Activated effector memory CD4-positive, alpha-beta T cell treated with anti-CD3 and anti-CD28 coated beads, Interleukin-2, amount 50 U/mL, for 16 hours (primary cell): ENCODE measurements at regions not wholly inside any gene's neighbourhood (a gene's known extent, or its start where the extent isn't known, plus 50 kb on each side); places are given as distances from the start of the nearest gene placed in this dataset.

Experiments used
- DNase-seq: peaks from one replicate; pipeline ENCODE4 v3.0.0-alpha.2; 2020

DNA sequence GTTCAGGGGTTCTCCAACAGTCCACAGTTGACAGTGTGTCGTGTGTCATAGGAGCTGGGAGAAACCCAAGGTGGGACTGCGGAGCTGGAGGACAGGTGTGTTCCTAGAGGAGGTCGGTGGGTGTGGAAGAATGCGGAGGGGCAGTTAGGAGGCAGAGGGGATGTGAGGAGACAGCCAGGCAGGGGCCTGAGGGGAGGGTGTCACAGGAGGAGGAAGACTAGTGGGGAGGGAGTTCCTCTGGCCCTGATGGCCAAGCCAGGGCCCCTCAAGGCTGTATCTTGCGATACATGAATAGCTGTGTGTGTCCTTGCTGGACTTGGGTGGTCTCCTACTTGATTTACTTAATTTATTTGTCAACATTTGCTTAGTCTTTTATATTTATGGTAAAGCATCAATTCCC, 519.6 kb upstream of the HS6ST1 start:
- no peak for DNase-seq

DNA sequence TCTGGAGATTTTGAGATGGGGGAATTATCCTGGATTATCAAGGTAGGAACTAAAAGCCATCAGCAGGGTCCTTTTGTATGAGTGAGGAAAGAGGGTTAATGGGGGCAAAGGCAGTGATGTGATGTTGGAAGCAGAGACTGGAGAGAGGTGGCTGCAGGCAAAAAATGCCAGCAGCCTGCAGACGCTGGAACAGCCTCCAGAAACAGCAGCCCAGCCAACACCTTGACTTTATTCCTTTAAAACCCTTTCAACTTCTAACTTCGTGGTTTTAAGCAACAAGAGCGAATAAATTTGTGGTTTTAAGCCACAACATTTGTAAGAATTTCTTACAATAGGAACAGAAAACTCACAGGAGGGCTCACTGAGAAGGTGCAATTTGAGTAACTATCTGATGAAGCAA, 523.1 kb upstream of the HS6ST1 start:
- DNase-seq, result no peak

DNA sequence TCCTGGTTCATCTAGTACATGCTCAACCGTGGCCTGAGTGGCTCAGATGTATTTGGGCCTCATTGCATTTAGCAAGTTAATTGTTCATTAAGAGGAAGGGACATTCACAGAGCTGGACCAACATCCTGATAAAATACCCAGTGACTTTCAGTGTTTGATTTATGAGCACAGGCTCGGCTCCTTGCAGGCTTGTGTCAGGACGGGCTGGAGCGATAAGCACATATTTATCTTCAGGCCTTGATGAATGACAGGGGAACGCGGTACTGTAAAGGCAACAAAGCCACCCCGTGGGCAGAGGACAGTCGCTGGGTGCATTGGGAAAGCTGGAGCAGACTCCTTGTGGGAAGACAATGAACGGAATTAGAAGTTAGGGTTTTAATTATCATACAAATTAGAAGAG, 548.6 kb upstream of the HS6ST1 start:
- DNase-seq, result no peak

DNA sequence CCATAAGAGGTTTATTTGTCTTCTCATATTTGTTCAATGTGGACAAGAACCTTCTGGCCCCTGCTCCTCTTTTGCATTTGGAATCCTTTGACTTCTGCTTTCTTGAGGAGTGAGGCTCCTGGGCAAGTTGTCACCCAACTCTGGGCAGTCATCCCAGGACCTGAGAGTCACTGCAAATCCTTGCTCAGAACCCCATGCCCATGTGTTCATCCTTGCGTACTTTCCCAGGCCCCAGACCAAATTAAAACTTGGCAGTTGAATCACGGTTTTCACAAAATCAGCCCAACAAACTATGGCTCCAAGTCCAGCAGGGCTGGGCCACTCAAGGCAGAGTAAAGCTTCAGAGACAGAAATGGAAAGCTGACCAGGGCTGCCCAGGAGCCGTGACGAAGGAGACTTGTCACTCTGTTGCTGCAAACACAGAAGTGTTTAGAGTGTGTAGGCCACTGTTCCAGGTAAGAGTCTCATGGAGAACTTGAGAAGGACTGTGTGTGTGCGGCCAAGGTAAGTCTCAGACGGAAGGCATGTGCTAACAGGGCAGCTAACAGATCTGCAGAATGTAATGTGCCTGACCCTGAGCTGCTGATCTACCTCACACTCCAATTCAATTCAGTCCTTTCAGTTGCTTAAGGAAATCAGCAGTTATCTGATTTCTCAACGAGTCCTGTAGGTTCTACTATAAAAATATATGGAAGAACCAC, 549.4 kb upstream of the HS6ST1 start:
- DNase-seq, result no peak

DNA sequence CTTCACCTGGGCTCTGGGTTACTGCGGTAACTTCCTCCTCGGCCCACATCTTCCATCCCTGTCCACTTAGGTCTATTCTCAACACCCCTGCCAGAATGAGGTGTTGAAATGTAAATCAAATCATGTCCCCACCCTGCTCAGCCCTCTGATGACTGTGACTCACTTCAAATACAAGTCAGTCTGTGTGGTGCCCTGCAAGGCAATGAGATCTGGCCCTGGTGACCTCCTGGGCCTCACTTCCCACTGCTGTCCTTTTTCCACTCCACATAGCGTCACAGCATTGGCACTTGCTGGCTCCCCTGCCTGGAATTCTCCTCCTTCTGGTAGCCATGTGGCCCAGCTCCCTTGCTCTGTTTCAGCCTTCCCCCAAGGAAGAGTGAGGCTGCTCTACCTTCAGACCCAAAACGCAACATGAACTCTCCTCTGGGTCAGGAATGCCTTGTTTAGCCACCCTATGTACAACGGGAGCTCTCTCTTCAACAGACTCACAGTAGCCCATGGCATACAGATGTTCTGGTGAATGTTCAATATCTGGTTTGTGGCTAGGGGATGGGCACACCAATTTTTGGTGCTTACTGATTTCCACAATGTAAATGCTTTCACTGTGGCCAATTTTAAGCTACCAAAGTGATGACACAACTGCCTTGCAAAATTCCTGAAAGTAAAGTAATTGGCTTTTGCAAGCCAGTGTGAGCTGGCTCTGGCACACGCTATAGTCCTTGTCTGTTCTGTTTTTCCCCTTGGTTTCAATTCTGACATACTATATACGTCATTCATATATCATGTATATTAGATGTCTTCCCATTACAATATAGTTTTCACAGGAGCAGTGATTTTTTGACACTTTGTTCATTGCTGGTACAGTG, 550.3 kb upstream of the HS6ST1 start:
- no peak for DNase-seq

DNA sequence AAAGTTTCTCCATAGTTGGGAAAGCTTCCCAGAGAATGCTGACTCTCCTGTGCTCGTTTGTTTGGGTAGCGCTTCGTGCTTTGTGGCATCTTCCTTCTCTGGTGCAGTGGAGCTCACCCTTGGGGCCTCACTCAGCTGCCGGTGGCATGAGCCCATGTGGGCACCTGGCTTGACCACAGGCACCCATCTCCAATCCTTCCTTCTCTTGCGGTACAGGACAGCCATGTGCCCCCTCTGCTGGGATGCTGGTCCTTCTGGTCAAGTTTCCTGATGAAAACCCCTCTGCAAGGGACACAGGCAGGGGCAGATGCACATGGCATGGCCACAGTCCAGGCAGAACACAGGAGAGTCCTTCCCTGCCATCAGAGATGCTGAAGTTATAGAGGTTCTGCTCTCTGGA, 555.9 kb upstream of the HS6ST1 start:
- DNase-seq, result no peak

DNA sequence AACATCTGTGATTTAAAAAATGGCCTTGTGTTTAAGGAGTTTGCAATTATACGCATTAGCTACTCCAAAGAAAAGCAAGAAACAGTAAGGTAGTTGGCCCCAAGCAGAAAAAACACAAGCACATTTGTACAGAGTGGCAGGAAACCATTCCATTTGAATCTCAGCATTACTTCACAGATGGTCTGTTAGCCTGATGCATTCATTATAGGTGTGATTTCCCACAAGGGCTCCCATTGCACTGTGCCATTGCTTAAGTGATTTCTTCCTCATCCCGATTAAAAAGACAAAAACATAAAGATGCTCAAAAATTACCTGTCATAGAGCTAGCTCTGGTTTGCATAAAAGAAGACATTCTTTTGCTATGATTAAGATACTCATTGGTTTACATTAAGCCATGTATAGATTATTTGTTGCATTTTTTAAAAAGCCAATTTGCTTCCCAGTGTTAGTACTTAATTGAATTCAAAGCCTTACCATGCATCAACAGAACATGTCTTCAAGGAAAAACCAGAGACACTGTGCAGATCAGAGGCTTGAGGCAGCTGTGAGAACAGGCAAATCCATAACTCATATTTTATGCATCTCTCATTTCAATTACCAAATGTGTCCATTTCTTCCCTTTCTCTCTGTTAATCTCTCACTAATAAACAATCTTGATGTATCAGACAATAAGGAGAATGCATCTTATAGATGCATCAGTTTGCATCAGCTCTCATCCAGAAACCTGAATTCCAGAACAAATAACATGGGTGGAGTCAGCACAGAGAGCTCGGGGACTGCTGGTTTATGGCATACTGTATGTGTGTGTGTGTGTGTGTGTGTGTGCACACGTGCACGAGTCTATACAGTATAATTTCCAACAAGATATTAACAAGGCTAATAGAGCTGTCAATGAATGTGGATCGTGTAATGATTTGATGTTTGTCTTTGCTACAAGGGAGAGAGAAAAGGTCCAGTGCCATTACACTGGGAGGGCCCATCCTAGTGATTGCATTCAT, 558.6 kb upstream of the HS6ST1 start:
- DNase-seq, result no peak

DNA sequence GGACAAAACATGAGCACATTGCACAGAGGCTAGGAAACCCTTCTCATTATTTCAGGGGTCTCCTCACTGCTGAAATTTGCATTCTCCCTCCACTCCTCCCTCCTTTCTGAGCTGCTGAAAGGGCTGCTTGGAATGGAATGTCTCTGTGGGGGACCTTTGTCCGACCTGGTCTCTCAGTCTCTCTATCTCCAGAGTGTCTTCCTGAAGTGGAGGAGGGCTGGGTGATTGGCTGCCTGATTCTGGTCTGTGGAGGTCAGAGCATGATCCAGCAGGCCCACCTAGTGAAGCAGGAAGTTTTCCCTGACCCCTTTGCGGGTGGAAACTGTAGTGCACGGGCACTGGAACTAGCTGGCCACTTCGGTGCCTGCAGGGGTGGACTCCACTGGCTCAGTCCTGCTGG, 560.5 kb upstream of the HS6ST1 start:
- DNase-seq, result no peak

DNA sequence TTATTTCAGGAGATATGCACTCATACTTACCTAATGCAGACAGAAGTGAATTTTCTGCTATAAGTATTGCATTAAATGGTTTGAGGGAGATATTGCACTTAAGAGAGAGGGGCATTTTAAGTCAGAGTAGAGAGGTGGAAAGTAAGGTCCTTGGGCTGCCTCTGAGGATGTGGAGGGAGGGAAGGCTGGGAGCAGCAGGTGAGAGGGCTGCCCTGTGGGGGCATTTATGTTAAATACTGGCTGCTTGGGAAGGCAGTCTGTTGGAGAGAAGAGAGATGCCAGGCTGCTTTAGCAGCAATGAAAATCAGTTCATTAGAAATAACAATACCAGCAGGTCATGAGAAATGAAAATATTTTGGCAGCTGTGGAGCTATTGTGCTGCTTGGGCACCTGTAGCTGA, 576.2 kb upstream of the HS6ST1 start:
- DNase-seq, result no peak

DNA sequence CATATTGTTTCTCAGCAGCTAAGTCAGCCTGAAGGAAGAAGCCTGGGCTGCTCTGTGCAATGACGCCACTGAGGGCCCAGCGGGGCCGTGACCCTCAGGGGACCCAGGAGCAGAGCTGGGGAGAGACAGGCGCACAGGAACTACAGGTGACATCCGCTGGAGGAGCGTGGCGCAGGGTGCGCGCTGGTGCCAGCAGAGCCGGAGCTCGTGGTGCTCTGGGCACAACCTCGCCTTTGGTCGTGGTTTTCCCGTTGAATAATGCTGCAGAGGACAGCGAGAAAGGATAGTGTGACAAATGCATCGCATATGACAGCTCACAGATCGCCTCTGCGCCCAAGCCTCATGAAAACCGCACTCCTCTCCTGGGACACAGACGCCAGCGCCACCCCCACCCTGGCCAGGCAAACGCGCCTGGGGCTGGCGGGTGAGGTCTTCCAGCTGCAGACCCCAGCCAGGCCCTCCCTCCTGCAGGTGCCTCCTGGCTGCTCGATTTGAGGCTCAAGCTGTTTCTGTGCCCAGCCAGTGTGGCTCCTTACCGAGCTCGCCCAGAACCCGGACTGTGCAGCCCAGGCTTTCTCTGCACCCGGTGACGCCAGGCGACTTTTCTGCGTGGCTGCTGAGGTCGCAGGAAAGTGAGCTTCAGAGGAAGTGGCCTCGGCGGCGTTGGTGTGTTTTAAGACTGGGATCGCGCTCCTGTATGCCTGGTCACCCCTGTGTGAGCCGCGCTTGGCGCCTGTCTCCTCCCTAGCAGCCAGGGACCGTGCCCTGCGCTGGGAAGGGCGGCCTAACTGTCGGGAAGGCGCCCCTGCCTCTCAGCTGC, 583.1 kb upstream of the HS6ST1 start:
- DNase-seq, result no peak

DNA sequence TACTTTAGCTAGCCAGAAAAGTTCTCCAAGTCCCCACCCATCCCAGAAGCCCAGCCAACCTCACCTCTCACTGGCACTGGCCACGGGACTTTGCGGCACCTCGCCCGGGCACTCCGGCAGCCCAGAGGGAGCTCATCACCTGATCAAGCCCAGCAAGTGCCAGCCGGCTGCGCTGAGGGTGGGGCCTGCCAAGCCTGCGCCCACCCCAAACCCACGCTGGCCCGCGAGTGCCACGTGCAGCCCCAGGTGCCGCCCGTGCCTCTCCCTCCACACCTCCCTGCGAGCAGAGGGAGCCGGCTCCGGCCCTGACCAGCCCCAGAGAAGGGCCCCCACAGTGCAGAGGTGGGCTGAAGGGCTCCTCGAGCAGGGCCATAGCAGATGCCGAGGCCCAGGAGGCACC, 585.0 kb upstream of the HS6ST1 start:
- no peak for DNase-seq

DNA sequence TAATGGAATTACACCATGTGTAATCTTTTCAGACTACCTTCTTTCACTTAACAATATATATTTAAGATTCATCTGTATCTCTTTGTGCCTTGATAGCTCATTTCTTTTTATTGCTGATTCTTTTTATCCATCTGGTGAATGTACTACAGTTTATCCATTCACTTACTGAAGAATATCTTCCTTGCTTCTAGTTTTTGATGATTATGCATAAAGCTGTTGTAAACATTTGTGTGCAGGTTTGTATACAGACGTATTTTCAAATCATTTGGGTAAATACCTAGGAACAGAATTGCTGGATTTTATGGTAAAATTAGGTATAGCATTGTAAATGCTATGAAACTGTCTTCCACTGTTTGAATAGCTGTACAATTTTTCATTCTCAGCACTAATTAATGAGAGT, 592.6 kb upstream of the HS6ST1 start:
- no peak for DNase-seq

DNA sequence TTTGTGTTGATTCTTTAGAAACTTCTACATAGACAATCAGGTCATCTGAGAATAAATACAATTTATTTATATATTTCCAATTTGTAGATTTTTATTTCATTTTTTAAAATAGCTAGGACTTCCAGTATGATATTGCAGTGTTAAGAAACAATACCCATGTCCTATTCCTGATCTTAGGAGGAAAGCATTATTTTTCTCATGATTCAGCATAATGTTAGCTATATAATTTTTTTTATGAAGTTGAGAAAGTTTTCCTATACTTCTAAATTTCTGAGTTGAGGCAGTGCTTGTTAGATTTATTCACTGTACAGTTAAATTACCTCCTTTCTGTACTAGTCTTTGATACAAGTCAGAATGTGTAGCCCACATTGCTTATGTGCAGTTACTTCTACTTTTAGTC, 595.7 kb upstream of the HS6ST1 start:
- no peak for DNase-seq

DNA sequence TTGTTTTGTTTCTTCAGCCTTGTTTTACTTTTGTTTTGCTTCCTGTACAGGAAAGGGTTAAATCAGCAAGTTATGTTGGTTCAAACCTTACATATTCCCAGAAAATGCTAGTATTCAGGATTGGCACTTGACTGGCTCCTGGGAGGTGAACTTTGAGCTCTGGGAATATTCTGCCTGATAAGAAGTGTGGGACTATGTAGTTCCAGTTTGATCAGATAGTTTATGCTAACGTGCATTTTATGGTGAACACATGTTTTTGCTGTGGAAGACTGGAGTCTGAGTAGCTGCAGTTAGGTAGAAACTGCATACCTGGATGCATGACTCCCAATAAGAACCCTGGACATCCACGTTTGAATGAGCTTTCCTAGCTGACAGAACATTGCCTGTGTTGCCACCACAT, 603.1 kb upstream of the HS6ST1 start:
- no peak for DNase-seq

DNA sequence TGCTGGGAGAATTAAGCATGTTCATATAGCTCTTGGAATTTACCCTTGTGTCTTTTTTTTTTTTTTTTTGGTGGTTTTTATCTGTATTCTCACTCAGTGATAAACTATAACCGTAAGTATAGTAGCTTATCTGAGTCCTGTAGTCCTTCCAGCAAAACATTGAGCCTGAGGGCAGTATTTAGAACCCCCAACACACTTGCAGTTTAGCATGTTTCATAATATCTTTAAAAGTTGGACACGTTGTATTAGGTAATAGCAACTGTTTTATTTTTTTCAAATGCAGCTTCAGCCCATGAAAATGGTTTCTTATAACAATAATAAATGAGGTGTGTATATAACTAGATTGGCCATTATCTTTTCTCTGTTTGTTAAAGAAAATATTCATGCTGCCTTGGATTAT, 603.5 kb upstream of the HS6ST1 start:
- DNase-seq, result no peak

DNA sequence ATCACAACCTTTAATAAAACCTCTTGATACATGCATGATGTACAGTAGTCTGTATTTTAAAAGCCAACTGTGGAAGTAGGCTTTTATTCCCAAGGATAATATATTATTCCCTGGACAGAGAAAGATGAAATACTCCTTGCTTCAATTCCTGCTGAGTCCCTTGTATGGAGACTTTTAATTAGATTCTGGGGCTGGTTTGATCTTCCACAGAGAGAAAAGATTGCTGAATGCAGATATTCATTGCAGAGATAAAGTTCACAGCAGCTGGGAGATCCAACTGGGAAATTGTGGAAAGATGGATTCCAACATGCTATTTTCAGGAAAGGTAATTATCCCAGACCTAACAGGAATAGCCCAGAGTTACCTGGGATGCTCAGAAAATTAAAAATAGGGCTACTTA, 607.0 kb upstream of the HS6ST1 start:
- DNase-seq, result no peak

DNA sequence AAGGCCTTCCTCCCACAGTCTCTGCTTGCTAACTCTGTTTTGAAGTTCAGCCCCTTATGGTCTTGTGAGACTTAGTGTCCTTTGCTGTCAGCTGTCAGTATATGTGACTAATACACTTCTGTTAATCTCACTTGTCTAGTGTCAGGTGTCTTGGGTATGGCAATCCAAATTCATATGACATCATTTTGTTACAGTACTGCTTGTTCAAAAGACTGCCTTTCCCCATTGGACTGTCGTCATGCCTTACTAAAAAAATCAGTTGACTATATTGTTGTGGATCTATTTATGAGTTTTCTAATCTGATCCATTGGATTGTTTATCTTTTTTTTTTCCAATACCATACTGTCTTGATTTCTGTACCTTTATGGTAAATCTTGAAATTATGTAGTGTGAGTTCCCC, 611.4 kb upstream of the HS6ST1 start:
- no peak for DNase-seq

DNA sequence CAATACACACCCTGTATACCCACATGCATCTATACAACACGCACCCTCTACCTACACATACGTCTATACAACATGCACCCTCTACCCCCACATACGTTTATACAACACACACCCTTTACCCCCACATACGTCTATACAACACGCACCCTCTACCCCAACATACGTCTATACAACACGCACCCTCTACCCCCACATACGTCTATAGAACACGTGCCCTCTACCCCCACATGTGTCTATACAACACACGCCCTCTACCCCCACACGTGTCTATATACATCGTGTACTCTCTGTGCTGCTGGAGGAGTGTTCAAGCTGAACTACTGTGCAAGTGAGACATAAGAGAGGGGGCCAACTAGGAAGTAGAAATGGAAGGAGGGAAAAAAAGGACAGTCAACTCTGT, 621.7 kb upstream of the HS6ST1 start:
- DNase-seq, result no peak

DNA sequence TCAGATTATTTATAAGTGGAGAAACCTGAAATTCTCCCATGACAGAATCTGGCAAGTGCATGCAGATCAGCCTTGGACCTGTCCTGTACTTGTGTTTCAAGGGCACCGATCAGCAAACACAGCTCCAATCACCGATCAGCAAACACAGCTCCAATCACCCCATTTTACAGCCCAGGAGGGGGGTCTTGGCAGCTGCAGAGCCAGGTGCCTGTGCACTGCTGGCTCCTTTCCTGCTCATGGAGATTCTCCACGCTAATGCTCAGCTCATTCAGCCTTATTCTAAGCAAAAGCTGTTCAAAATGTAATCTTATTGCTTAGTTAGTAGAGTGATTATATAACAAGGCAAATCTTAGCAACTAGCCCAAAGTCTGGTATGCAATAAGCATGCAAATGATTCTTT, 623.1 kb upstream of the HS6ST1 start:
- no peak for DNase-seq

DNA sequence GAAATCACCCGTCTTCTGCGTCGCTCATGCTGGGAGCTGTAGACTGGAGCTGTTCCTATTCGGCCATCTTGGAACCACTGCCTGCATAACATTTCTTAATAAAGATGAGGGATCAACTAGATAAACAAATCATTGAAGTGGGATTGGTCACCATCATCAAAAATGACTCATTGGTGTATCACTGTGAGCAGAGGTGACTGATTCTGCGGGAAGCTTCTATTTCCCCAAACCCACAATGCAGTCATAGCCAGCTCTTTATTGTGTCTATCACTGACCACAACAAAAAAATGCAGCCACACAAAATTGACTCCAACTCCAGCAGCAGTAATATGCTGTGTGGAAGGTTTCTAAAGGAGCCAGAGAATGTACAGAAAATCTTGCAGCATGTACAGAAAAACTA, 630.7 kb upstream of the HS6ST1 start:
- DNase-seq, result no peak

DNA sequence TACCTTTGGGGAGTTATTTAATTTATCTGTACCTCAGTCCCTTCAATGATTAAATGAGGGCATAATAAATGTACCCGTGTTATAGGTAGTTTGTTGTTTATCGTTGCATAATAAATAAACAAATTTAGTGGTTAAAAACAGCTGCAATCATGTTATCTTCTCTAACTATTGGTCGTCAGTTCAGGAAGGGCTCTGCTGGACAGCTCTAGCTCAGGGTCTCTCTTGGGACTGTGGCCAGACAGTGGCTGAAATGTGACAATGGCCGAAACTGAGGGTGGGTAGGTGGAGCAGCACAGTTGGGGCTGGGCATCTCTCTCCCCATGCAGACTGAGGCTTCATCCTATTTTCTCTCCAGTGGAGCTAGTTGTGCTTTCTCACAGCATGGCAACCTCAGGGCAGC, 632.1 kb upstream of the HS6ST1 start:
- DNase-seq, result no peak

DNA sequence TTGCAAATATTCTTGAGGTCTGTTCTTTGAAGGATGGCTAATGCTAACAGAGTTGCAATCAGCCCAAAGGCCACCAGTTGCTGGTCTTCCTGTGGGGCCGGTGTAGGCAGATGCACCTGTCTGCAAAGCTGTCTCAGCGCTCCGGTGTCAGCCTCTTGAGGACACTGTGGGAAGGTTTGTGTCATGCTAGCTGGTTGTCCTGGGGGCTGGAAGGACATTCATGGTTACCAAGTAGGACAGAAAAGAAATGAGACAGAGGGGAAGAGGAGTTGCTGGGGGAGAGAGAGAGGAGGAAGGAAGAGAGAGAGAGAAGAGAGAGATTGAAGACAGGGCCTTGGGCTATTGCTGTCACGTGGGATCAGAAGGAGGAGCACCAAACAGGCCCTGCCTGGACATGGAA, 639.6 kb upstream of the HS6ST1 start:
- DNase-seq, result no peak

DNA sequence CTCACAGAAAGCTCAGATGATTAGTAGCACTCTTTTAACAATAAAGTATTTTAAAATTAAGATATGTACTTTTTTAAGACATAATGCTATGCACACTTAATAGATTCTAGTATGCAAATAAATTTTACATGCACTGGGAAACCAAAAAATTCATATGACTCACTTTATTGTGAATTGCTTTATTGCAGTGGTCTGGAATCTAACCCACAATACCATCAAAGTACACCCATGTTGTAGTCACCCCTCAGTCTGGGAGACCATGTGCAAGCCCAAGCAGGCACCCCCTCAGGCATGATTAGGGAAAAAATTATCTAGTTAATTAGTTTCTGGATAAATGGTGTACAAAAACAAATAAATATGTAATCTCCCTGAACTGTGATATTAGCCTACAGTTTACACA, 649.0 kb upstream of the HS6ST1 start:
- DNase-seq, result no peak
